VCaP (cell line): ENCODE measurements at regions not wholly inside any gene's neighbourhood (a gene's known extent, or its start where the extent isn't known, plus 50 kb on each side); places are given as distances from the start of the nearest gene placed in this dataset.
"Not testable (repeated sequence)": the region's sequence is repeated elsewhere in the genome, so short reads cannot be mapped to it uniquely, and the experiment has no call there.

ENCODE experiments used
- H3K27ac ChIP-seq: fragments of 450-650 bp; 2 replicates; pipeline ENCODE4 v1.5.1; 2017
- TF ChIP-seq, protein P1 (sequence below): fragments of 450-650 bp; conservative IDR thresholded peaks from 2 replicates; pipeline ENCODE4 v1.5.1; 2017; ENCODE audit warnings: mild to moderate bottlenecking, moderate library complexity

DNA sequence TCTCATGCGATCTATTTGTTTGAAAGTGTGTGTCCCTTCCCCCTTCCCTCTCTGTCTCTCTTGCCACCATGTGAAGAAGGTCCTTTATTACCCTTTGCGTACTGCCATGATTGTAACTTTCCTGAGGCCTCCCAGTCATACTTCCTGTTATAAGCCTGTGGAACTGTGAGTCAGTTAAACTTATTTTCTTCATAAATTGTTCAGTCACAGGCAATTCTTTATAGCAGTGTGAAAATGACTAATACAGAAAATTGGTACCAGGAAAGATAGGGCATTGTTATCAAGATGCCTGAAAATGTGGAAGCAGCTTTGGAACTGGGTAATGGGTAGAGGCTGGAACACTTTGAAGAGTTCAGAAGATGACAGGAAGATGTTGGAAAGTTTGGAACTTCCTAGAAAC is 743.7 kb upstream of the NECTIN3 start:
- no peak overlapping the region for H3K27ac ChIP-seq
- TF ChIP-seq, protein P1, sequence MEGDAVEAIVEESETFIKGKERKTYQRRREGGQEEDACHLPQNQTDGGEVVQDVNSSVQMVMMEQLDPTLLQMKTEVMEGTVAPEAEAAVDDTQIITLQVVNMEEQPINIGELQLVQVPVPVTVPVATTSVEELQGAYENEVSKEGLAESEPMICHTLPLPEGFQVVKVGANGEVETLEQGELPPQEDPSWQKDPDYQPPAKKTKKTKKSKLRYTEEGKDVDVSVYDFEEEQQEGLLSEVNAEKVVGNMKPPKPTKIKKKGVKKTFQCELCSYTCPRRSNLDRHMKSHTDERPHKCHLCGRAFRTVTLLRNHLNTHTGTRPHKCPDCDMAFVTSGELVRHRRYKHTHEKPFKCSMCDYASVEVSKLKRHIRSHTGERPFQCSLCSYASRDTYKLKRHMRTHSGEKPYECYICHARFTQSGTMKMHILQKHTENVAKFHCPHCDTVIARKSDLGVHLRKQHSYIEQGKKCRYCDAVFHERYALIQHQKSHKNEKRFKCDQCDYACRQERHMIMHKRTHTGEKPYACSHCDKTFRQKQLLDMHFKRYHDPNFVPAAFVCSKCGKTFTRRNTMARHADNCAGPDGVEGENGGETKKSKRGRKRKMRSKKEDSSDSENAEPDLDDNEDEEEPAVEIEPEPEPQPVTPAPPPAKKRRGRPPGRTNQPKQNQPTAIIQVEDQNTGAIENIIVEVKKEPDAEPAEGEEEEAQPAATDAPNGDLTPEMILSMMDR = no peak

DNA sequence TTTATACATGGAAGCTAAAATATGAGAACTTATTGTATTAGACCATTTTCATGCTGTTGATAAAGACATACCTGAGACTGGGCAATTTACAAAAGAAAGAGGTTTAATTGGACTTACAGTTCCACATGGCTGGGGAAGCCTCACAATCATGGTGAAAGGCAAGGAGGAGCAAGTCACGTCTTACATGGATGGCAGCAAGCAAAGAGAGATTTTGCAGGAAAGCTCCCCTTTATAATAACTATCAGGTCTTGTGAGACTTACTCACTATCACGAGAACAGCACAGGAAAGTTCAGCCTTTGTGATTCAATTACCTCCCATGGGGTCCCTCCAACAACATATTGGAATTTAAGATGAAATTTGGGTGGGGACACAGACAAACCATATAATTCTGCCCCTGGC is 740.1 kb upstream of the NECTIN3 start:
- H3K27ac ChIP-seq = not testable (repeated sequence)

DNA sequence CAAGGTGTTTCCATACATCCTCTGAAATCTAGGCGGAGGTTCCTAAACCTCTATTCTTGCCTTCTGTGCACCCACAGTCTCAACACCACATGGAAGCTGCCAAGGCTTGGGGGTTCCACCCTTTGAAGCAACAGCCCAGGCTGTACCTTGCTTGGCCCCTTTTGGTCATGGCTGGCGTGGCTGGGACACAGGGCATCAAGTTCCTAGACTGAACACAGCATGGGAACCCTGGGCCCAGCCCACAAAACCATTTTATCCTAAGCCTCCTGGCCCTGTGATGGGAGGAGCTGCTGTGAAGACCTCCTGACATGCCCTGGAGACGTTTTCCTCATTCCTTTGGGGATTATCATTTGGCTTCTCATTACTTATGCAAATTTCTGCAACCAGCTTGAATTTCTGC is 739.0 kb upstream of the NECTIN3 start:
- TF ChIP-seq, protein P1 = no peak
- no peak overlapping the region for H3K27ac ChIP-seq

DNA sequence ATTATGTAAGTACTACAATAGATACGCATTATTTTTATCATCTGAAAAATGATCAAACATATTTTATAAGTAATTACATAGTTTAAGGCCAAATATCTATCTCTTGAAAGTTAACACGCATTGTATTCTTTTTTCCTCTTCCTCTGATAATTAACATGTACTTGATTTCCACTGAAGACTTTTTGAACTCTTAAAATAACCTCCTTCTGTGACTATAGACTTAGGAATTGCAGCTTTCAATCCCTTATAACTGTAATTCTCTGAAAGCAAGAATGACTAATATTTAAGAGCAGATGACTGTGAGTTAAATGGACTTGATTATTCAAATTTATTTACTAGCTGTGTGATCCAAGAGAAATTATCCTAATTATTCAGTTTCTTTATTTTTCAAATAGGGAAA is 730.6 kb upstream of the NECTIN3 start:
- TF ChIP-seq, protein P1 = no peak
- no peak overlapping the region for H3K27ac ChIP-seq

DNA sequence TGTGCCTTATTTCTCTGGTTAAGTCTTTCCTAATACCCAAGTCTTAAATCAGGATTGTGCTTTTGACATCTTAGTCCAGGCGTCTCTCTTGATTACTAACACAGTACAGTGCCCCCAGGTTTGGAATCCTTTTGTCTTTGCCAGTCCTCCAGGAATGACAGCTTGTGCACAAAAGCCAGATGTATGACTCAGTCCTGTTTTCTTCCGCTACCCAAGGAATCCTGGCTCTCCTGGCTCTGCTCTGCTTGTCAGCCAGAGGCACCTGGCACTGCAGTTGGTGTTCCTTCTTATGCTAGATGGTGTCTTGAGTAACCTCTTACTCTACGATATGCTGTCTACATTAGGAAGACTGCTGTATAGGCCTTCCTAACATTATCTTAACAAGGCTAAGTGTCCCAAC is 728.2 kb upstream of the NECTIN3 start:
- TF ChIP-seq, protein P1 = no peak
- H3K27ac ChIP-seq = no peak overlapping the region

DNA sequence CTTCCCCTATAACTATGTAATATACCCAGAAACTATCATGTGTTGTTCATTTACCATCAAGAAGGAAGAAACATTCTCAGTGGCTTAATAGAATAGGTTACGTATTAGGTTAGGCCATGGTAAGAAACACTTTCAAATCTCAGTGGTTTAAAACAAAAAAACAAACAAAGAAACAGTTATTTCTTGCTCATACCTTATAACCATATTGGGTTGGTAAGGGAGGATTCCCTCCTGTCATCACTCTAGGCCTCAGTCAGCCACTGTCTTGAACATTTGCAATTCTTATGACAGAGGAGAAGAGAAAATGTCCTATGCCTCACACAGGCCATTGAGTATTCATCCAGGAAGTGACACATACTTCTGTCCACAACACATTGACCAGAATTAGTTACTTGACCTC is 727.7 kb upstream of the NECTIN3 start:
- H3K27ac ChIP-seq = no peak overlapping the region
- TF ChIP-seq, protein P1 = no peak

DNA sequence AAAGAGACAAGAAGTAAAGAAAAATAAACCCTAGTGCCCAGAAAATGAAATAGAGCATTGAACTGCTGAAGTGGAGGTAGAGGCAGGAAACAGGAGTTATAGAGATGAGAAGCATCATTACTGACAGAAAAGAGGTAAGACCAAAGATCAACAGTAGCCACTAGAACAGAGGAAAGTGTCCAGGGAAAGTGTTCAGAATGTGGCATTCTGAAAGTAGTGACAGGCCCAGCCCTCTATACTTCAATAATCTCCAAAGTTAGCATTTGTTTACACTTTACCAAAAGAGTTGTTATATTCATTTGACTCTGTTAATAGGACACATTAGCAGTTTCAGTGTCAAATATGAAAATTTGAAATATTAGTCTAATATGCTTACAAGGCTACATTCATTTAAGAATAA is 727.1 kb upstream of the NECTIN3 start:
- no peak overlapping the region for H3K27ac ChIP-seq
- TF ChIP-seq, protein P1 = no peak

DNA sequence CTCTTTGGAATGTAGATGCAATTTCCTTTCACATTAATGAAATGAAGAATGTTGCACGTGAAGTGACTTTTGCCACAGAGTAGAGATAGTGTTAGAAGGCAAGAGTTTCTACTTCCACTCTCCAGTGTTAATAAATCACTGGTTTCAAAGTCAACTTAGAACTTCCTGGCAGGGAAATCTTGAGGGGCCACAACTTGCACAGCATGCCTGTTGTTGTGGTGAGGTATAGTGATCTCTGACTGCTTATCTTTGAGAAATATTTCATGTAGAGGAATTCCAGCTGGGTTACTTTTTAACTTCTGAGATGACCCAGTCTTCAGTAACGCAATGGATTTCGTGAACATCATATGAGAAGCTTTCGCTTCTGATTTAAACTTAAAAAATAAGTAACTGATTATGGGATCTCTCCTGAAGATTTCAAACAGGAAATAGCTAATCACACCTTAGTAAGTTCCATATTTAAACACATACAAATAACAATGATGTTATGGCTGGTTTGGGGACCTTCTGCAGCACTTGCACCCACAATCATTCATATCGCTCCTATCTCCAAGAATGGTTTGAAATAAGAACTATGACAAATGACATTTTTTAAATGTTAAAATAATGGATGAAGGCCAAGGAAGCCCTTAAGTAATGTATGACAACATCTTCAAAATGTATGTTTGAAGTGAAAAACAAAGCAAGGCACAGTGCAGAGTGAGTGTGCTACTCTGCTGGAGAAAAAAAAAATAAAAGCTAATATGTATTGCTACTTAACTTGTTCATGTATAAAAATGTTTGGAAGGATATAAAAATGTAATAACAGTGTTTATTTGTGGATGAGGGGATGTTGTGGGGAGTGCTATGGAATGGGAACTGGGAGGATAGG is 726.5 kb upstream of the NECTIN3 start:
- H3K27ac ChIP-seq = no peak overlapping the region
- TF ChIP-seq, protein P1 = no peak
